ENCODE measurements at regions not wholly inside any gene's neighbourhood (a gene's known extent, or its start where the extent isn't known, plus 50 kb on each side); places are given as distances from the start of the nearest gene placed in this dataset.

GRCh38 chr6:100130630-100131029 lies 136.6 kb upstream of the MCHR2 start:
- intact Hi-C loops (cut with DNase I): no loop called here
- ATAC-seq (no peak), DNase-seq (no peak)
- TF ChIP-seq, protein P1, sequence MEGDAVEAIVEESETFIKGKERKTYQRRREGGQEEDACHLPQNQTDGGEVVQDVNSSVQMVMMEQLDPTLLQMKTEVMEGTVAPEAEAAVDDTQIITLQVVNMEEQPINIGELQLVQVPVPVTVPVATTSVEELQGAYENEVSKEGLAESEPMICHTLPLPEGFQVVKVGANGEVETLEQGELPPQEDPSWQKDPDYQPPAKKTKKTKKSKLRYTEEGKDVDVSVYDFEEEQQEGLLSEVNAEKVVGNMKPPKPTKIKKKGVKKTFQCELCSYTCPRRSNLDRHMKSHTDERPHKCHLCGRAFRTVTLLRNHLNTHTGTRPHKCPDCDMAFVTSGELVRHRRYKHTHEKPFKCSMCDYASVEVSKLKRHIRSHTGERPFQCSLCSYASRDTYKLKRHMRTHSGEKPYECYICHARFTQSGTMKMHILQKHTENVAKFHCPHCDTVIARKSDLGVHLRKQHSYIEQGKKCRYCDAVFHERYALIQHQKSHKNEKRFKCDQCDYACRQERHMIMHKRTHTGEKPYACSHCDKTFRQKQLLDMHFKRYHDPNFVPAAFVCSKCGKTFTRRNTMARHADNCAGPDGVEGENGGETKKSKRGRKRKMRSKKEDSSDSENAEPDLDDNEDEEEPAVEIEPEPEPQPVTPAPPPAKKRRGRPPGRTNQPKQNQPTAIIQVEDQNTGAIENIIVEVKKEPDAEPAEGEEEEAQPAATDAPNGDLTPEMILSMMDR (IDR thresholded peaks at IDR 0.05): no peak
- no peaks in the 10 kb centered on the region for H3K36me3 ChIP-seq
- H3K9me3 ChIP-seq: no peaks in the 10 kb centered on the region
- H3K27me3 ChIP-seq: no peaks in the 10 kb centered on the region
- no peaks in the 10 kb centered on the region for H3K4me1 ChIP-seq
- no peak overlapping the region for H3K27ac ChIP-seq
- no peak overlapping the region for H3K4me3 ChIP-seq

DNA sequence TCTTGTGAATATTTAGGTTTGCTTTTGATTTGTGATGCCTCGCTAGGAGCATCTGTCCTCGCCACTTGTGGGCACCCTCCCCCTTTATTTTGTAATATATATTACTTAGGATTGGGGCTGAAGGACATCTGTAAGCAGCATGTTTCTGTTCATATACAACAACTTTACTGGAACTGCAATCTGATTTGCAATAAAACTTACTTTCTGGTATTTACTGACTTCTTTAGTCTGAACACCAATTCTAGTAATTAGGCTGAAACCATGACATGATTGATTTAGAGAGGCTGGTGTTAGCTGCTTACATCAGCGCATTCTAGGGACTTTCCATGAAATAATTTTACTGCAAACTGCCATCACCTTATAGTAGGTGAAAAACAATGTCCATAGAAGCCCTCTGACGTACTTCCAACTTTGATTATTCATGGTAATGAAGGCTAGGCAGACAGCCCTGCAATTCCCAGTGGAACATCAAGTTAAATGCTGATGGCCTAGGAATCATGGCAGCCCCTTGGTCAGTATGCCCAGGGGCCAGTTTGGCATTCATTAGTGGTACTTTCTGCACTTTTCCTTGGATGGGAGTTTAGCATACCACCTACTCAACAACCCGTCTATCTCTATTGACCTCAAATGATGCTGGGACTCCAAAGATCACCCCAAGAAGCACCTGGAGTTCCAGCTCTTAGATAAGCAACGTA lies 132.9 kb upstream of the MCHR2 start:
- TF ChIP-seq, protein P1 (IDR thresholded peaks at IDR 0.05): no peak
- H3K4me1 ChIP-seq: no peaks in the 10 kb centered on the region
- H3K27me3 ChIP-seq: no peaks in the 10 kb centered on the region
- intact Hi-C loops (cut with DNase I): no loop called here
- H3K27ac ChIP-seq: no peak overlapping the region
- H3K36me3 ChIP-seq: no peaks in the 10 kb centered on the region
- ATAC-seq (no peak), DNase-seq (no peak)
- H3K9me3 ChIP-seq: no peaks in the 10 kb centered on the region
- no peak overlapping the region for H3K4me3 ChIP-seq

- no peak overlapping the region for H3K4me3 ChIP-seq
- intact Hi-C loops (cut with DNase I): no loop called here
- no peak overlapping the region for H3K27ac ChIP-seq
- H3K27me3 ChIP-seq: no peaks in the 10 kb centered on the region
- no peaks in the 10 kb centered on the region for H3K4me1 ChIP-seq
- H3K9me3 ChIP-seq: no peaks in the 10 kb centered on the region
- H3K36me3 ChIP-seq: no peaks in the 10 kb centered on the region
- TF ChIP-seq, protein P1 (IDR thresholded peaks at IDR 0.05): no peak
- DNase-seq (no peak), ATAC-seq (no peak)
Measured at GRCh38 chr6:100121854-100122609, 128.0 kb upstream of the MCHR2 start.

DNA sequence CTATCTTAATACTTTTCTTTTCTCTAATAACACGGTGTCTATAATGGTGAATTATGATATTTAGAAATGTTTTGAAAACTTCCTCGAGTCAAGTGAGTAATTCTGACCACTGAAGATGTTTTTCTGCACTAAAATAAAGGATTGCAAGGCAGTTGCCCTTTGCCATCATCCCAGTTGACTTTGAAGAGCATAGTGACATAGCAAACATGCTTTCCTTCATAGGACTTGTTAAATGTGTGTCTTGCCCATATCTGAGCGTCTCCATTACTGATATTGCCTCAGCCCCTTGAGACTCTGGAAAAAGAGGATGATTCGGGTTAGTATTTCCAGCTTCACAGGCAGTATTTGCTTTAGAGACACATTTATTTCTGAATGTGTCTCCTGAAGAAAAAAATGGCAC lies 125.2 kb upstream of the MCHR2 start:
- Histone ChIP-seq H3K9me3 (no peaks in the 10 kb centered on the region), H3K4me3 (no peak overlapping the region), H3K27me3 (peaks cover 5% of the 10 kb centered on the region), H3K36me3 (no peaks in the 10 kb centered on the region), H3K4me1 (no peaks in the 10 kb centered on the region), H3K27ac (no peak overlapping the region)
- ATAC-seq: no peak
- no peak for DNase-seq
- intact Hi-C loops (cut with DNase I): no loop called here
- TF ChIP-seq, protein P1 (IDR thresholded peaks at IDR 0.05): no peak

DNA sequence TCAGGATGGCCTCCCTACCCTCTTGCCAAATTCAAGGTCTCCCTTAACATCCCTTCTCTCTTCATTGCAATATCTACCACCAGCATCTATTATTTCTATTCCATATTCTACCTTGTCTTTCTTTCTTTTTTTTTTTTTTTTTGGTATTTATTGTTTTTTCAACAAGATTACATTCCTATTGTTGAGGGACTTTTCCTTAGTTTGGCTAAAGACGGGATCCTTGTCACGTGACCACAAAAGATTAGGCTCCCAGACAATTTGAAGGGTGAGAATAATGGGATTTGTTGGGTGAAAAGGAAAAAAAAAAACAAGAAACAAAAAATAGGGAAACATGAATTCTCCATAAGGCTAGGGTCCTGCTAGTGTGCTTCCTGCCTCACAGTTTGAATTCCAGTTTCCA lies 124.3 kb upstream of the MCHR2 start:
- ATAC-seq (no peak), DNase-seq (no peak)
- intact Hi-C loops (cut with DNase I): no loop called here
- H3K27ac ChIP-seq: no peak overlapping the region
- H3K27me3 ChIP-seq: peaks cover 13% of the 10 kb centered on the region
- no peaks in the 10 kb centered on the region for H3K4me1 ChIP-seq
- no peaks in the 10 kb centered on the region for H3K36me3 ChIP-seq
- TF ChIP-seq, protein P1 (IDR thresholded peaks at IDR 0.05): no peak
- no peaks in the 10 kb centered on the region for H3K9me3 ChIP-seq
- H3K4me3 ChIP-seq: no peak overlapping the region
